Fibroblast of lung (primary cell): ENCODE measurements at regions not wholly inside any gene's neighbourhood (a gene's known extent, or its start where the extent isn't known, plus 50 kb on each side); places are given as distances from the start of the nearest gene placed in this dataset.

Source experiments
- CTCF ChIP-seq, 2 donors: IDR thresholded peaks in 1 of 2; conservative IDR thresholded peaks in 1 of 2; 1 replicate in 1 of 2; 2 replicates in 1 of 2; pipeline ENCODE4 v1.5.1; 2011 to 2012; ENCODE audit warnings: low read length in 2 of 2, control low read depth in 1 of 2, inconsistent platforms in 1 of 2, low read depth in 1 of 2, mild to moderate bottlenecking in 1 of 2
- EZH2 ChIP-seq: IDR thresholded peaks from 2 replicates; pipeline ENCODE4 v1.5.1; 2012; ENCODE audit warnings: low read length, control low read depth, mild to moderate bottlenecking; ENCODE audit errors: missing control alignments

GRCh38 chr2:151178207-151178606 is 83.5 kb downstream of the RBM43 start:
- TF ChIP-seq CTCF (conservative IDR thresholded peaks at IDR 0.05 in 1 of 2, IDR thresholded peaks at IDR 0.05 in 1 of 2; ENCODE audit: low read depth in 1 of 2, low read length in 2 of 2): no peak
- no peak for TF ChIP-seq EZH2
